ENCODE measurements at regions not wholly inside any gene's neighbourhood (a gene's known extent, or its start where the extent isn't known, plus 50 kb on each side); places are given as distances from the start of the nearest gene placed in this dataset.
"Not testable (repeated sequence)": the region's sequence is repeated elsewhere in the genome, so short reads cannot be mapped to it uniquely, and the experiment has no call there.

GRCh38 chr7:28330384-28331070, 81.8 kb upstream of the CREB5 start:
- DNase-seq: no peak

- DNase-seq: no peak
These were observed 80.3 kb upstream of the CREB5 start for GRCh38 chr7:28332046-28332445.

GRCh38 chr7:28333548-28333947, 78.8 kb upstream of the CREB5 start:
- not testable (repeated sequence) for DNase-seq

- no peak for DNase-seq
These were observed 75.5 kb upstream of the CREB5 start for GRCh38 chr7:28336806-28337205.

GRCh38 chr7:28338041-28338440, 74.3 kb upstream of the CREB5 start:
- DNase-seq: no peak

- no peak for DNase-seq
These were observed 68.9 kb upstream of the CREB5 start for GRCh38 chr7:28343462-28343861.

GRCh38 chr7:28346256-28346655, 66.1 kb upstream of the CREB5 start:
- no peak for DNase-seq

- DNase-seq: no peak
These were observed 65.5 kb upstream of the CREB5 start for GRCh38 chr7:28346676-28347363.

- DNase-seq: no peak
These were observed 64.6 kb upstream of the CREB5 start for GRCh38 chr7:28347475-28348318.

GRCh38 chr7:28348636-28349035, 63.7 kb upstream of the CREB5 start:
- no peak for DNase-seq

GRCh38 chr7:28349637-28350036, 62.7 kb upstream of the CREB5 start:
- DNase-seq: no peak

- no peak for DNase-seq
These were observed 61.7 kb upstream of the CREB5 start for GRCh38 chr7:28350662-28351061.

- no peak for DNase-seq
These were observed 60.9 kb upstream of the CREB5 start for GRCh38 chr7:28351450-28351849.

GRCh38 chr7:28354601-28355402, 57.5 kb upstream of the CREB5 start:
- no peak for DNase-seq

- no peak for DNase-seq
These were observed 56.5 kb upstream of the CREB5 start for GRCh38 chr7:28355635-28356319.

- no peak for DNase-seq
These were observed 55.7 kb upstream of the CREB5 start for GRCh38 chr7:28356619-28357018.

GRCh38 chr7:28358423-28358868, 53.9 kb upstream of the CREB5 start:
- no peak for DNase-seq

GRCh38 chr7:28360739-28361138, 51.6 kb upstream of the CREB5 start:
- no peak for DNase-seq

- no peak for DNase-seq
These were observed 50.8 kb upstream of the CREB5 start for GRCh38 chr7:28361551-28361950.

GRCh38 chr7:28362182-28362581, 50.1 kb upstream of the CREB5 start:
- no peak for DNase-seq

All from hippocampal formation (tissue), 2 donors.